HEK293 (cell line): ENCODE measurements at regions not wholly inside any gene's neighbourhood (a gene's known extent, or its start where the extent isn't known, plus 50 kb on each side); places are given as distances from the start of the nearest gene placed in this dataset.

Experiments
- CTCF ChIA-PET: fragments of 350-600 bp; formaldehyde crosslinking; extraction: SDS; loops from one replicate; lab custom pipeline; 2021; ENCODE audit warnings: antibody characterized with exemption; lab: Yijun Ruan, JAX
- POLR2A ChIA-PET: fragments of 300-600 bp; formaldehyde crosslinking; extraction: SDS; loops from one replicate; lab custom pipeline; 2020; ENCODE audit warnings: antibody characterized with exemption, inconsistent platforms; lab: Yijun Ruan, JAX
- H3K27ac ChIP-seq: fragments of 200-500 bp; sonication (Bioruptor generic); 2 replicates; pipeline ENCODE4 v1.5.1; 2014; ENCODE audit warnings: low read depth, low read length, control low read depth, inconsistent platforms; ENCODE audit errors: extremely low read depth
- H3K36me3 ChIP-seq, 2 experiments: fragments of 200-500 bp in 1 of 2; sonication (Bioruptor generic) in 1 of 2; 1 replicate in 1 of 2; 2 replicates in 1 of 2; pipeline ENCODE4 v1.5.1; 2014 to 2017; ENCODE audit warnings: inconsistent platforms in 2 of 2, low read length in 2 of 2; ENCODE audit not compliant: control insufficient read depth in 2 of 2, insufficient read depth in 1 of 2
- H3K4me1 ChIP-seq: fragments of 200-500 bp; sonication (Bioruptor generic); 2 replicates; pipeline ENCODE4 v1.5.1; 2014; ENCODE audit warnings: mild to moderate bottlenecking, low read length, inconsistent platforms; ENCODE audit not compliant: control insufficient read depth, insufficient read depth
- H3K4me3 ChIP-seq: 2 replicates; pipeline ENCODE4 v1.5.1; 2011; ENCODE audit warnings: low read depth, mild to moderate bottlenecking, control low read depth, low read length, moderate library complexity
- H3K9me3 ChIP-seq: fragments of 200-500 bp; sonication (Bioruptor generic); 2 replicates; pipeline ENCODE4 v1.5.1; 2014; ENCODE audit warnings: low read depth, low read length, inconsistent platforms; ENCODE audit not compliant: control insufficient read depth, insufficient read depth
- MYNN ChIP-seq: fragments of 450-650 bp; formaldehyde crosslinking; IDR thresholded peaks from 2 replicates; pipeline ENCODE4 v1.5.1; 2016; ENCODE audit warnings: missing biosample characterization, missing genetic modification characterization, borderline replicate concordance
- TCF7L2 ChIP-seq: IDR thresholded peaks from 2 replicates; pipeline ENCODE4 v1.6.1; 2011; ENCODE audit warnings: low read depth, mild to moderate bottlenecking, inconsistent platforms, low read length, moderate library complexity, borderline replicate concordance
- TRIM28 ChIP-seq: IDR thresholded peaks from 2 replicates; pipeline ENCODE4 v1.6.1; 2011; ENCODE audit warnings: low read length, control low read depth, borderline replicate concordance
- ZBTB1 ChIP-seq: fragments of 450-650 bp; formaldehyde crosslinking; IDR thresholded peaks from 2 replicates; pipeline ENCODE4 v1.5.1; 2016; ENCODE audit warnings: missing biosample characterization, missing genetic modification characterization
- ZBTB17 ChIP-seq: fragments of 450-650 bp; formaldehyde crosslinking; IDR thresholded peaks from 2 replicates; pipeline ENCODE4 v1.5.1; 2016; ENCODE audit warnings: missing biosample characterization, missing genetic modification characterization
- ZNF2 ChIP-seq: fragments of 450-650 bp; formaldehyde crosslinking; IDR thresholded peaks from 2 replicates; pipeline ENCODE4 v1.5.1; 2016; ENCODE audit warnings: missing biosample characterization, missing genetic modification characterization
- ZNF292 ChIP-seq: fragments of 450-650 bp; formaldehyde crosslinking; IDR thresholded peaks from 2 replicates; pipeline ENCODE4 v1.5.1; 2016; ENCODE audit warnings: low read depth, missing biosample characterization, missing genetic modification characterization, borderline replicate concordance
- ZNF324 ChIP-seq: fragments of 450-650 bp; formaldehyde crosslinking; IDR thresholded peaks from 2 replicates; pipeline ENCODE4 v1.5.1; 2016; ENCODE audit warnings: missing biosample characterization, missing genetic modification characterization
- ZNF391 ChIP-seq: fragments of 450-650 bp; formaldehyde crosslinking; IDR thresholded peaks from 2 replicates; pipeline ENCODE4 v1.5.1; 2016; ENCODE audit warnings: low read depth, missing biosample characterization, missing genetic modification characterization, borderline replicate concordance
- ZNF416 ChIP-seq: fragments of 450-650 bp; formaldehyde crosslinking; IDR thresholded peaks from 2 replicates; pipeline ENCODE4 v1.5.1; 2016; ENCODE audit warnings: missing biosample characterization, missing genetic modification characterization
- ZNF473 ChIP-seq: fragments of 450-650 bp; formaldehyde crosslinking; IDR thresholded peaks from 2 replicates; pipeline ENCODE4 v1.5.1; 2017; ENCODE audit warnings: missing biosample characterization, missing genetic modification characterization
- ZNF544 ChIP-seq: fragments of 450-650 bp; formaldehyde crosslinking; IDR thresholded peaks from 2 replicates; pipeline ENCODE4 v1.5.0; 2017; ENCODE audit warnings: missing biosample characterization, missing genetic modification characterization
- ZNF548 ChIP-seq: fragments of 450-650 bp; formaldehyde crosslinking; IDR thresholded peaks from 2 replicates; pipeline ENCODE4 v1.5.1; 2016; ENCODE audit warnings: missing biosample characterization, missing genetic modification characterization
- ZNF626 ChIP-seq: fragments of 450-650 bp; sonication (Bioruptor Pico); formaldehyde crosslinking; IDR thresholded peaks from 2 replicates; pipeline ENCODE4 v1.5.1; 2018; ENCODE audit warnings: missing biosample characterization, missing genetic modification characterization, inconsistent platforms
- ZNF654 ChIP-seq: fragments of 450-650 bp; formaldehyde crosslinking; IDR thresholded peaks from 2 replicates; pipeline ENCODE4 v1.5.1; 2016; ENCODE audit warnings: low read depth, missing biosample characterization, missing genetic modification characterization
- ZNF658 ChIP-seq: fragments of 450-650 bp; formaldehyde crosslinking; IDR thresholded peaks from 2 replicates; pipeline ENCODE4; 2016; ENCODE audit warnings: missing biosample characterization, missing genetic modification characterization
- ZNF830 ChIP-seq: fragments of 450-650 bp; IDR thresholded peaks from 2 replicates; pipeline ENCODE4 v1.5.0; 2018; ENCODE audit warnings: missing biosample characterization, missing genetic modification characterization, low read depth, mild to moderate bottlenecking, moderate library complexity
- ZSCAN23 ChIP-seq: fragments of 450-650 bp; formaldehyde crosslinking; IDR thresholded peaks from 2 replicates; pipeline ENCODE4 v1.5.1; 2016; ENCODE audit warnings: missing biosample characterization, missing genetic modification characterization
- TF ChIP-seq, protein P1 (sequence below): fragments of 450-650 bp; formaldehyde crosslinking; IDR thresholded peaks from 2 replicates; pipeline ENCODE4 v1.5.1; 2017; ENCODE audit warnings: missing biosample characterization, missing genetic modification characterization
- TF ChIP-seq, protein P2 (sequence below): fragments of 450-650 bp; formaldehyde crosslinking; IDR thresholded peaks from 2 replicates; pipeline ENCODE4 v1.5.1; 2016; ENCODE audit warnings: missing biosample characterization, missing genetic modification characterization
- TF ChIP-seq, protein P3 (sequence below): fragments of 450-650 bp; IDR thresholded peaks from 2 replicates; pipeline ENCODE4 v1.5.1; 2018; ENCODE audit warnings: missing biosample characterization, mild to moderate bottlenecking, missing genetic modification characterization
- TF ChIP-seq, protein P4 (sequence below): sonication (generic); formaldehyde crosslinking; IDR thresholded peaks from 2 replicates; pipeline ENCODE4 v1.8.1; 2022; ENCODE audit warnings: mild to moderate bottlenecking, moderate library complexity, missing genetic modification reagents

DNA sequence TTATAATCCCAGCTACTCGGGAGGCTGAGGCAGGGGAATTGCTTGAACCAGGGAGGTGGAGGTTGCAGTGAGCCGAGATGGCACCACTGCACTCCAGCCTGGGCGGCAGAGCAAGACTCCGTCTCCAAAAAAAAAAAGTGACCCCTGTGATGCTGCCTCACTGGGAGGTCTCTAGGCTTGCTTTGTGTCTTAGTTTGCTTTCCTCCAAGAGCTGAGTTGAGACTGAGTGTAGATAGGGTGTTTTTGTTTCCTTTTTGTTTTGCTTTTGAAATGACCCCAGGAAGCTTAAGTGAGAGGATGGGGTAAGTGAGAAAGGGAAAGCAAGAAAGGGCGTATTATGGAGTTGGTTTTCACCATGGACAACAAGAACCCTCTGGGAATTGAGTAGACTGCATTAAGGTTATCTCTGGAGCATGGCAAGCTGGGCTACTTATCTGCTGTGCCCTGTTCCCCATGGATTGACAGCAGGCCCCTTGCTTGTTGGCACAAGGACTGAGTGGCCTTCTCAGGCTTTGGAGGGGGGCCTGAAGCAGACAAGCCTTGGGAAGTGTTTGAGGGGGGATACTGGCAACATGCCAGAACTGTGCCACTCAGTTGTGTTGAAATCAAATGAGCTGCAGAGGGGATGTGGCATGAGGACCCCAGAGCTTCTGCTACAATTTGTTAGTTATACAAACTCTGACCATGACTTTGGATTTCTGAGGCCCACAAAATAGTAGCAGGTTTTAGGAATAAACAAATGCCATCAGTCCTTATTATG, 300.6 kb upstream of the C11orf87 start:
- Histone ChIP-seq H3K27ac (no peak overlapping the region), H3K4me1 (no peaks in the 10 kb centered on the region), H3K9me3 (no peaks in the 10 kb centered on the region), H3K36me3 (no peaks in the 10 kb centered on the region), H3K4me3 (no peak overlapping the region)
- POLR2A ChIA-PET = no interaction called here
- TF ChIP-seq ZNF658 (tag by site-specific recombination) (no peak), ZSCAN23 (tag by site-specific recombination) (no peak), ZNF544 (tag by site-specific recombination) (no peak), ZNF654 (tag by site-specific recombination) (no peak), ZNF292 (no peak), ZNF324 (tag by site-specific recombination) (no peak), ZBTB1 (no peak)
- TF ChIP-seq, protein P1, sequence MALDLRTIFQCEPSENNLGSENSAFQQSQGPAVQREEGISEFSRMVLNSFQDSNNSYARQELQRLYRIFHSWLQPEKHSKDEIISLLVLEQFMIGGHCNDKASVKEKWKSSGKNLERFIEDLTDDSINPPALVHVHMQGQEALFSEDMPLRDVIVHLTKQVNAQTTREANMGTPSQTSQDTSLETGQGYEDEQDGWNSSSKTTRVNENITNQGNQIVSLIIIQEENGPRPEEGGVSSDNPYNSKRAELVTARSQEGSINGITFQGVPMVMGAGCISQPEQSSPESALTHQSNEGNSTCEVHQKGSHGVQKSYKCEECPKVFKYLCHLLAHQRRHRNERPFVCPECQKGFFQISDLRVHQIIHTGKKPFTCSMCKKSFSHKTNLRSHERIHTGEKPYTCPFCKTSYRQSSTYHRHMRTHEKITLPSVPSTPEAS (tag by site-specific recombination) = no peak
- TF ChIP-seq, protein P2, sequence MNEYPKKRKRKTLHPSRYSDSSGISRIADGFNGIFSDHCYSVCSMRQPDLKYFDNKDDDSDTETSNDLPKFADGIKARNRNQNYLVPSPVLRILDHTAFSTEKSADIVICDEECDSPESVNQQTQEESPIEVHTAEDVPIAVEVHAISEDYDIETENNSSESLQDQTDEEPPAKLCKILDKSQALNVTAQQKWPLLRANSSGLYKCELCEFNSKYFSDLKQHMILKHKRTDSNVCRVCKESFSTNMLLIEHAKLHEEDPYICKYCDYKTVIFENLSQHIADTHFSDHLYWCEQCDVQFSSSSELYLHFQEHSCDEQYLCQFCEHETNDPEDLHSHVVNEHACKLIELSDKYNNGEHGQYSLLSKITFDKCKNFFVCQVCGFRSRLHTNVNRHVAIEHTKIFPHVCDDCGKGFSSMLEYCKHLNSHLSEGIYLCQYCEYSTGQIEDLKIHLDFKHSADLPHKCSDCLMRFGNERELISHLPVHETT (tag by site-specific recombination) = no peak
- CTCF ChIA-PET = interaction anchor here (0.7 kb wide), 1 partner anchor 424 kb away, joined by 3 read pairs; no protein-coding TSS in a partner anchor

DNA sequence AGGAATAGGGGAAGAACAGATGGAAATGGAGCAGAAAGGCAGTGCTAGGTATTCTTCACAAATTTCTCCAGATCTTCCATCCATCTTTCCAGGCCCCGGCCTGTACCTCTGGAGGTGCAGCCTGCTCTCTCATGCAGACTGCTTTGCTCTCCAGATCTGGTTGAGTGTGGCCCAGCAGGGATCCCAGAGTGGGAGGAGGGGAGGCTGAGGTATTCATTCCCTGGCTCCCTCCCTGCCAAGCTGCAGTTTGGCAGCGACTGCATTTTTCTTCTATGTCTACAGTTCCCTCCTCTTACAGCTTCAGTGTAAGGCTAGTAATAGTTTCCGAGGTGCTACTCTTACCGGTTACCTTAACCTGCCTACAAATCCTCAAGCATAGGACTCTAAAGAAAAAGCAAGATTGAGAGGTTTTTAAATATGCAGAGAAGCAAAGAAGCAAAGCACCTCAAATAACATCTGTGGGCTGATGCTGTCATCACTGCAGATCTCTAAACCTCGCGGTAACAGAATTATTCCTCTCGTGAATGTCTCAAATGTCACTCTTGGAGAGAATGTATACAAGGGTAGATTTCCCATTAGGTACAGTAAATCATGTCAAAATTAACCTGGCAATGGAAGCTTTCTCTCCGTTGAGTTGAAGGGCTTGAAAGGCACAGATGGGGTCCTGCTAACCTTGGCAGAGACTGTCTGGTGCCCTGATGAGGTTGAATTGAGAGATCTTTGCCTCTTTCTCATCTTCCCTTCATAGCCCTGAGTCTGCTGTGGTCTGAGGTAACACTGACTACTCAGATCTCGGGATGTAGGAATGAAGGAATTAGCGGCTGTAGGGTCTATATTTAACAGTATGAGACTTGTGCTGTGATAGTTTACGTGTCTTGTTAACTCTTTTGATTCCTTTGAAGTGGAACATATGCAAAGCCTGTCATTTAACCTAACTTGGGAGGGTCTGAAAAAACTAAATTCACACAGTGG, 297.9 kb upstream of the C11orf87 start:
- ChIA-PET POLR2A (no interaction called here), CTCF (no interaction called here)
- H3K9me3 ChIP-seq = no peaks in the 10 kb centered on the region
- no peaks in the 10 kb centered on the region for H3K4me1 ChIP-seq
- H3K27ac ChIP-seq = no peak overlapping the region
- TF ChIP-seq, protein P3, sequence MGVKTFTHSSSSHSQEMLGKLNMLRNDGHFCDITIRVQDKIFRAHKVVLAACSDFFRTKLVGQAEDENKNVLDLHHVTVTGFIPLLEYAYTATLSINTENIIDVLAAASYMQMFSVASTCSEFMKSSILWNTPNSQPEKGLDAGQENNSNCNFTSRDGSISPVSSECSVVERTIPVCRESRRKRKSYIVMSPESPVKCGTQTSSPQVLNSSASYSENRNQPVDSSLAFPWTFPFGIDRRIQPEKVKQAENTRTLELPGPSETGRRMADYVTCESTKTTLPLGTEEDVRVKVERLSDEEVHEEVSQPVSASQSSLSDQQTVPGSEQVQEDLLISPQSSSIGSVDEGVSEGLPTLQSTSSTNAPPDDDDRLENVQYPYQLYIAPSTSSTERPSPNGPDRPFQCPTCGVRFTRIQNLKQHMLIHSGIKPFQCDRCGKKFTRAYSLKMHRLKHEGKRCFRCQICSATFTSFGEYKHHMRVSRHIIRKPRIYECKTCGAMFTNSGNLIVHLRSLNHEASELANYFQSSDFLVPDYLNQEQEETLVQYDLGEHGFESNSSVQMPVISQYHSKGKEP (tag by site-specific recombination) = 0 out of 2 replicates have a peak, but pooled peaks have one; percentile 31
- TF ChIP-seq ZNF626 (no peak), ZNF473 (tag by site-specific recombination) (no peak), ZNF416 (no peak), ZNF391 (tag by site-specific recombination) (no peak), ZNF830 (tag by site-specific recombination) (no peak), TRIM28 (peak; percentile 32; the same call in 1 of the 2 replicates), ZNF2 (tag by site-specific recombination) (no peak), ZNF548 (tag by site-specific recombination) (no peak), ZBTB17 (tag by site-specific recombination) (peak; percentile 25; the same call in 1 of the 2 replicates), TCF7L2 (no peak), MYNN (tag by site-specific recombination) (no peak)
- TF ChIP-seq, protein P4, sequence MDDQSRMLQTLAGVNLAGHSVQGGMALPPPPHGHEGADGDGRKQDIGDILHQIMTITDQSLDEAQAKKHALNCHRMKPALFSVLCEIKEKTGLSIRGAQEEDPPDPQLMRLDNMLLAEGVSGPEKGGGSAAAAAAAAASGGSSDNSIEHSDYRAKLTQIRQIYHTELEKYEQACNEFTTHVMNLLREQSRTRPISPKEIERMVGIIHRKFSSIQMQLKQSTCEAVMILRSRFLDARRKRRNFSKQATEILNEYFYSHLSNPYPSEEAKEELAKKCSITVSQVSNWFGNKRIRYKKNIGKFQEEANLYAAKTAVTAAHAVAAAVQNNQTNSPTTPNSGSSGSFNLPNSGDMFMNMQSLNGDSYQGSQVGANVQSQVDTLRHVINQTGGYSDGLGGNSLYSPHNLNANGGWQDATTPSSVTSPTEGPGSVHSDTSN (CRISPR knock-in tag) = no peak
- TF ChIP-seq, all 188 proteins: peak for 3
- Histone ChIP-seq H3K36me3 (no peaks in the 10 kb centered on the region), H3K4me3 (no peak overlapping the region)
